ENCODE measurements at regions not wholly inside any gene's neighbourhood (a gene's known extent, or its start where the extent isn't known, plus 50 kb on each side); places are given as distances from the start of the nearest gene placed in this dataset.

DNA sequence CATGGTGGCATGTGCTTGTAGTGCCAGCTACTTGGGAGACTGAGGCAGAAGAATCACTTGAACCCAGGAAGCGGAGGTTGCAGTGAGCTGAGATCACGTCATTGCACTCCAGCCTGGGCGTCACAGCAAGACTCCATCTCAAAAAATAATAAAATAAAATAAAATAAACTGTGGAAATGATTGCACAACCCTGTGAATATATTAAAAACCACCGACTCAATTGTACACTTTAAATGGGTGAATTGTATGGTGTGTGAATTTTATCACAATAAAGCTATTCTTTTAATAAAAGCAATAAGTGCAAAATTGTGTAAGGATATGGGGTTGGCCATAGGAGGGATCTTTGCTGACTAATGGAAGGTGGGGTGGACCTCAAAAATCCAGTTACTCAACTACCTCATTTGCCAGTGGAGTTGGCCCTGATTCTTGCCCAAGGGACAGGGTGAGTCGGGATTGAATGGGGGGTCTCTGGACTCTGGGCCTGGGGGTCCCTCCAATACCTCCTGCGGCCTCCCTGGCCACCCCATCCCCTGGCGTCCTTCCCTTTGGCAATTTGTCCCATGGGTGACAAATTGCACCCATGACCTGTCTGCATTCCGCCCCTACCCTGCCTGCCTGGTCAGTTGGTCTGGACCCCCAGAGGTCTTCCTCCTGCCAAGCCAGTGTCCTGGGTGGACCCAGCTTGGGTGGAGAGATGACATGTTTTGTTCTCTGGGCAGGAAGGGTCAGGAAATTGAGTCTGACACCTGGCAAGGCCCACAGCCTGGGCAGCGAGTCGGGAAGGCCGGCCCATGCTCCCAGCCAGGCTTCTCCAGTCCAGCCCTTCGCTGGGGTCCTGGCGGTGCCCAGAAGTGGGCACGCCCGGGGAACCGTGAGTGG is 61.7 kb upstream of the ELN start:
- TF ChIP-seq TAF1 (IDR thresholded peaks at IDR 0.05; ENCODE audit: borderline replicate concordance, low read depth, low read length), result no peak
- TF ChIP-seq POLR2AphosphoS5 (IDR thresholded peaks at IDR 0.05; ENCODE audit: low read depth, low read length), result no peak
- TF ChIP-seq POLR2A (IDR thresholded peaks at IDR 0.05; ENCODE audit: low read depth, low read length), result no peak
- DNase-seq (ENCODE audit: insufficient read length) (no peak), FAIRE-seq (no peak)

DNA sequence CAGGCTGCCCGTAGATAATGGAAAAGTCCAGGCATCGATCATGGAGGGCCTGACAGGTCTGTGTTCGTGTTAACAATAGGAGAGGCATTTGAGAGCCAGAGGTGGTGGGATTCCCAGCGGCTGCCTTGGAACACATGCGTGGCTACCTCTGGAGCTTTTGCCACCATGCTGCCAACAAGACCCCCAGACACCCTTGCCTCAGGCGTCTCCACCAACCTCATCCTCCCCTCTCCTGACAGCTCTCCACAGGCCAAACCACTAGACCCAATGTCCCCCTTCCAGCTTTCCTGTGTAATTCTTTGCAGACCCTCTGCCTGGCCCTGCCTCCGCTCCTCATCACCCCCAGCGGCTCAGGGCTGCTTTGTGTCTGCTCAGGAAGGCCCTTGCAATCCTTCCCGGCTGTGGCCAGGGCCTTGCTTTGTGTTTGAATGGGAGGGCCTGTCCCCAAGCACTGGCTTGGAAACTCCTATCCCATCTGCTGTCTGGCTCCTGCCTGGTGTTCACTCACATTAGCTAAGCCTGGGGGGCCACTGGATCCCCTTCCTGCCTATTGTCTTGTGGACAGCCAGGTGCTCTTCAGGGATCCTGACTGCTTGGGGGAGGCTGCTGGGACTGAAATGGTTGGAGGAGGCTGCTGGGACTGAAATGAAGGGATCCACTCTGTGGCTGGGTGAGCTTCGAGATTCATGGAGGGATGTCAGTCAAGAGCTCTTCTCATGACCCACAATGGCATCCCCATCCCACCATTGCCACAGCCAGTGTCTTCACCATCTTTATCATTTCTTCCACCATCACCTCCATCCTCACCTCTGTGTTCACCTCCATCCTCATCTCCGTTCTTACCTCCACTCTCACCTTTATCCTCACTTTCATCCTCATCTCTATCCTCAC is 60.8 kb upstream of the ELN start:
- FAIRE-seq, result no peak
- no peak for DNase-seq (ENCODE audit: insufficient read length)
- TF ChIP-seq POLR2A (IDR thresholded peaks at IDR 0.05; ENCODE audit: low read depth, low read length) (no peak), POLR2AphosphoS5 (IDR thresholded peaks at IDR 0.05; ENCODE audit: low read depth, low read length) (no peak), TAF1 (IDR thresholded peaks at IDR 0.05; ENCODE audit: borderline replicate concordance, low read depth, low read length) (no peak)

DNA sequence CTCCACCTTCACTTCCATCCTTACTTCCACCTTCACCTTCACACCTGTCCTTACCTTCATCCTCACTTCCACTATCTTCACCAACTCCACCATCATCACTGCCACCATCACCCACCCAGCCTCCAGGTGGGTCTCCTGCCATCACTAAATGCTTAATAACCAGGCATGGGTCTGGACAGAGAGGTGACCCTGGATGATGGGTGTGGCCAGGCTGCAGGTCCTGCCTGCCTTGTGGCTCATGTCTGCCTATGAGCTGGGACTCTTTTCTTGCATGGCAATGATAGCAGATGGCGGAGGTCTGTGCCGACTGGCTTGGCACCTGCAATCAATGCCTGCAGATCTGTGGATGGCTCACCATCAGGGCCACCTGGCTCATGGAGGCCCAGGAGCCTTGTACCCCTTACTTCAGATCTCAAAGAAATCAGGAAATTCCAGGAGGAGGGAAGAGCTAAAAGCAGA is 60.1 kb upstream of the ELN start:
- TF ChIP-seq POLR2A (IDR thresholded peaks at IDR 0.05; ENCODE audit: low read depth, low read length) (no peak), TAF1 (IDR thresholded peaks at IDR 0.05; ENCODE audit: borderline replicate concordance, low read depth, low read length) (no peak), POLR2AphosphoS5 (IDR thresholded peaks at IDR 0.05; ENCODE audit: low read depth, low read length) (no peak)

DNA sequence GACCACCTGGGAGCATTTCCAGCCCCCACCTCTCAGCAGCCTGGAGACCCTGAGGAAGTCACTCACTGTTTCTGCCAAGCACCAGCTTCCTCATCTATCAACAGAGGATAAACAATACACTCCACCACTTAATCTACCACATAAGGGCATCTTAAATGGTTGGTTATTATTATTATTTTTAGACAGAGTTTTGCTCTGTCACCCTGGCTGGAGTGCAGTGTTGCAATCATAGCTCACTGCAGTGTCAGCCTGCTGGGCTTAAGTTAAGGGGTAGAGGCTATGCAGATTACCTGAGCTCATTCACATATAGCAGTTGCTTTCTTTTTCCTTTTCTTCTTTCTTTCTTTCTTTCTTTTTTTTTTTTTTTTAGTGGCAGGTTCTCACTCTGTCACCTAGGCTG is 59.5 kb upstream of the ELN start:
- FAIRE-seq, result no peak
- TF ChIP-seq POLR2A (IDR thresholded peaks at IDR 0.05; ENCODE audit: low read depth, low read length), result no peak
- no peak for TF ChIP-seq TAF1 (IDR thresholded peaks at IDR 0.05; ENCODE audit: borderline replicate concordance, low read depth, low read length)
- TF ChIP-seq POLR2AphosphoS5 (IDR thresholded peaks at IDR 0.05; ENCODE audit: low read depth, low read length), result no peak
- DNase-seq (ENCODE audit: insufficient read length), result no peak

More for the DNA sequence above, 60.1 kb upstream of the ELN start:
- DNase-seq (ENCODE audit: insufficient read length) (no peak), FAIRE-seq (no peak)

DNA sequence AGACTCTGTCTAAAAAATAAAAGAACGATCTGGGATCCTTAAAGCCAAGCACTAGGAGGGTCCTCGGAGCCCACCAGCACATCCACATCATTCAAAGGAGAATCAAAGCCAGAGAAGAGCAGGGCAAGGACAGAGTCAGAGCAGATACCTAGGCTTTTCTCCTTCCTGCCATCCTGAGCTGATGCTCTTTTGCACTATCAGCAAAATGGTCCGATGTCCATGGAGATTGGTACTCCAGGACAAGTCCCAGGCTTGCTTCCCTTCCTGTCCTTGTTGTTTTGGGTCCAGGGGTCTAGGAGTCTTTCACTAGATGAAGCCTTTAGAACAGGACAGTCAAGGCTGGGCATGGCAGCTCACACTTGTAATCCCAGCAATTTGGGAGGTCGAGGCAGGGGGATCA is 58.0 kb upstream of the ELN start:
- TF ChIP-seq POLR2AphosphoS5 (IDR thresholded peaks at IDR 0.05; ENCODE audit: low read depth, low read length), result no peak
- DNase-seq (ENCODE audit: insufficient read length), result no peak
- no peak for FAIRE-seq

- DNase-seq (ENCODE audit: insufficient read length), result no peak
- no peak for FAIRE-seq
- TF ChIP-seq POLR2AphosphoS5 (IDR thresholded peaks at IDR 0.05; ENCODE audit: low read depth, low read length) (no peak), POLR2A (IDR thresholded peaks at IDR 0.05; ENCODE audit: low read depth, low read length) (no peak), TAF1 (IDR thresholded peaks at IDR 0.05; ENCODE audit: borderline replicate concordance, low read depth, low read length) (no peak)
Measured at GRCh38 chr7:73970801-73971229, 57.2 kb upstream of the ELN start.

- no peak for TF ChIP-seq TAF1 (IDR thresholded peaks at IDR 0.05; ENCODE audit: borderline replicate concordance, low read depth, low read length)
- TF ChIP-seq POLR2A (IDR thresholded peaks at IDR 0.05; ENCODE audit: low read depth, low read length), result no peak
- no peak for TF ChIP-seq POLR2AphosphoS5 (IDR thresholded peaks at IDR 0.05; ENCODE audit: low read depth, low read length)
- DNase-seq (ENCODE audit: insufficient read length) (no peak), FAIRE-seq (peak; percentile 21)
Measured at GRCh38 chr7:73971322-73971703, 56.7 kb upstream of the ELN start.

- TF ChIP-seq TAF1 (IDR thresholded peaks at IDR 0.05; ENCODE audit: borderline replicate concordance, low read depth, low read length), result no peak
- TF ChIP-seq POLR2AphosphoS5 (IDR thresholded peaks at IDR 0.05; ENCODE audit: low read depth, low read length), result no peak
- no peak for TF ChIP-seq POLR2A (IDR thresholded peaks at IDR 0.05; ENCODE audit: low read depth, low read length)
- FAIRE-seq (no peak), DNase-seq (ENCODE audit: insufficient read length) (no peak)
Measured at GRCh38 chr7:73971704-73972341, 56.1 kb upstream of the ELN start.

- no peak for TF ChIP-seq POLR2A (IDR thresholded peaks at IDR 0.05; ENCODE audit: low read depth, low read length)
- TF ChIP-seq TAF1 (IDR thresholded peaks at IDR 0.05; ENCODE audit: borderline replicate concordance, low read depth, low read length), result no peak
- TF ChIP-seq POLR2AphosphoS5 (IDR thresholded peaks at IDR 0.05; ENCODE audit: low read depth, low read length), result no peak
- no peak for FAIRE-seq
- no peak for DNase-seq (ENCODE audit: insufficient read length)
Measured at GRCh38 chr7:73972614-73973013, 55.4 kb upstream of the ELN start.

DNA sequence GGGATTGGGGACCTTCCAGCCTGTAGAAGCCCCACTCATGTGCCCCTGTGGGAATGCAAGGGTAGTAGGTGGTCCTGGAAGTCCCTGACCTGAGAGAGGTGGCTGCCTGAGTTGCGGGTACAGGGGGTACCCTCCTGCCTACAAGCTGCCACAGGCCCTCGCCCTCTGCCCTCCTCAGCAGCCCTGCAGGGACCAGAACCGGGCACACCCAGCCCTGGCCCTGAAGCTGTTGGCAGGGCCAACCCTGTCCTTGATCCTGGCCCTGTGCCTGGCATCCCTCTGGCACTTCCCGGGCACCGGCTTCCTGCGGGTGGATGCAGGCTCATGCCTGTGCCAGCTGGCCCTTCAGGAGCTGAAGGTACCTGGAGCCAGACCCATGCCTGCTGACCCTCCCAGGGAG is 54.9 kb upstream of the ELN start:
- no peak for FAIRE-seq
- TF ChIP-seq TAF1 (IDR thresholded peaks at IDR 0.05; ENCODE audit: borderline replicate concordance, low read depth, low read length) (no peak), POLR2A (IDR thresholded peaks at IDR 0.05; ENCODE audit: low read depth, low read length) (no peak), POLR2AphosphoS5 (IDR thresholded peaks at IDR 0.05; ENCODE audit: low read depth, low read length) (no peak)
- DNase-seq (ENCODE audit: insufficient read length), result no peak
